ENCODE measurements at regions not wholly inside any gene's neighbourhood (a gene's known extent, or its start where the extent isn't known, plus 50 kb on each side); places are given as distances from the start of the nearest gene placed in this dataset.
"Not testable (repeated sequence)": the region's sequence is repeated elsewhere in the genome, so short reads cannot be mapped to it uniquely, and the experiment has no call there.

GRCh38 chr15:53022788-53023187 lies 232.7 kb upstream of the ONECUT1 start:
- DNase-seq (ENCODE audit: low read depth): no peak

GRCh38 chr15:53013329-53013728 lies 223.2 kb upstream of the ONECUT1 start:
- DNase-seq (ENCODE audit: low read depth): no peak

GRCh38 chr15:53011779-53012178 lies 221.6 kb upstream of the ONECUT1 start:
- not testable (repeated sequence) for DNase-seq (ENCODE audit: low read depth)

GRCh38 chr15:53009093-53009492 lies 219.0 kb upstream of the ONECUT1 start:
- no peak for DNase-seq (ENCODE audit: low read depth)

- no peak for DNase-seq (ENCODE audit: low read depth)
These were observed 210.3 kb upstream of the ONECUT1 start for GRCh38 chr15:53000409-53000808.

GRCh38 chr15:52997123-52997522 lies 207.0 kb upstream of the ONECUT1 start:
- DNase-seq (ENCODE audit: low read depth): no peak

GRCh38 chr15:52994290-52994689 lies 204.2 kb upstream of the ONECUT1 start:
- no peak for DNase-seq (ENCODE audit: low read depth)

GRCh38 chr15:52984507-52984906 lies 194.4 kb upstream of the ONECUT1 start:
- no peak for DNase-seq (ENCODE audit: low read depth)

GRCh38 chr15:52980446-52980845 lies 190.3 kb upstream of the ONECUT1 start:
- DNase-seq (ENCODE audit: low read depth): no peak

GRCh38 chr15:52976516-52977075 lies 186.5 kb upstream of the ONECUT1 start:
- DNase-seq (ENCODE audit: low read depth): no peak

GRCh38 chr15:52975941-52976449 lies 185.9 kb upstream of the ONECUT1 start:
- DNase-seq (ENCODE audit: low read depth): no peak

GRCh38 chr15:52963865-52964264 lies 173.7 kb upstream of the ONECUT1 start:
- no peak for DNase-seq (ENCODE audit: low read depth)

- DNase-seq (ENCODE audit: low read depth): no peak
These were observed 170.1 kb upstream of the ONECUT1 start for GRCh38 chr15:52960283-52960682.

GRCh38 chr15:52943746-52944145 lies 153.6 kb upstream of the ONECUT1 start:
- no peak for DNase-seq (ENCODE audit: low read depth)

- no peak for DNase-seq (ENCODE audit: low read depth)
These were observed 146.4 kb upstream of the ONECUT1 start for GRCh38 chr15:52936489-52936888.

- no peak for DNase-seq (ENCODE audit: low read depth)
These were observed 135.0 kb upstream of the ONECUT1 start for GRCh38 chr15:52925130-52925529.

GRCh38 chr15:52924630-52925029 lies 134.5 kb upstream of the ONECUT1 start:
- DNase-seq (ENCODE audit: low read depth): no peak

GRCh38 chr15:52923626-52924025 lies 133.5 kb upstream of the ONECUT1 start:
- no peak for DNase-seq (ENCODE audit: low read depth)

- DNase-seq (ENCODE audit: low read depth): no peak
These were observed 132.7 kb upstream of the ONECUT1 start for GRCh38 chr15:52922871-52923270.

- no peak for DNase-seq (ENCODE audit: low read depth)
These were observed 122.0 kb upstream of the ONECUT1 start for GRCh38 chr15:52912172-52912571.

- DNase-seq (ENCODE audit: low read depth): no peak
These were observed 103.2 kb upstream of the ONECUT1 start for GRCh38 chr15:52893338-52893737.

- no peak for DNase-seq (ENCODE audit: low read depth)
These were observed 89.8 kb upstream of the ONECUT1 start for GRCh38 chr15:52879904-52880303.

- no peak for DNase-seq (ENCODE audit: low read depth)
These were observed 89.0 kb upstream of the ONECUT1 start for GRCh38 chr15:52879145-52879544.

- no peak for DNase-seq (ENCODE audit: low read depth)
These were observed 87.0 kb upstream of the ONECUT1 start for GRCh38 chr15:52876991-52877663.
